Kasumi-1 (cell line): ENCODE measurements at regions not wholly inside any gene's neighbourhood (a gene's known extent, or its start where the extent isn't known, plus 50 kb on each side); places are given as distances from the start of the nearest gene placed in this dataset.

Experiments
- DNase-seq, 2 experiments: peaks; one replicate each; lab custom pipeline; 2025; lab: John Stamatoyannopoulos, UW

- peak; percentile 44 to 62 for DNase-seq
Measured at GRCh38 chr14:82710267-82710841, 1176.7 kb upstream of the SEL1L start.

GRCh38 chr14:82719617-82720016 is 1186.0 kb upstream of the SEL1L start:
- DNase-seq, result no peak

- no peak for DNase-seq
Measured at GRCh38 chr14:82720431-82720830, 1186.8 kb upstream of the SEL1L start.

GRCh38 chr14:82720946-82721345 is 1187.3 kb upstream of the SEL1L start:
- no peak for DNase-seq

GRCh38 chr14:82724316-82724715 is 1190.7 kb upstream of the SEL1L start:
- no peak for DNase-seq

- DNase-seq, result no peak
Measured at GRCh38 chr14:82725213-82725612, 1191.6 kb upstream of the SEL1L start.

- DNase-seq, result no peak
Measured at GRCh38 chr14:82731526-82731925, 1197.9 kb upstream of the SEL1L start.

GRCh38 chr14:82740547-82740946 is 1206.9 kb upstream of the SEL1L start:
- no peak for DNase-seq

- no peak for DNase-seq
Measured at GRCh38 chr14:82755476-82755875, 1221.8 kb upstream of the SEL1L start.

GRCh38 chr14:82755923-82756322 is 1222.3 kb upstream of the SEL1L start:
- no peak for DNase-seq

- DNase-seq, result no peak
Measured at GRCh38 chr14:82757776-82758175, 1224.1 kb upstream of the SEL1L start.

GRCh38 chr14:82759656-82760055 is 1226.0 kb upstream of the SEL1L start:
- no peak for DNase-seq

GRCh38 chr14:82766123-82766522 is 1232.5 kb upstream of the SEL1L start:
- DNase-seq, result no peak

- no peak for DNase-seq
Measured at GRCh38 chr14:82766996-82767395, 1233.3 kb upstream of the SEL1L start.

- no peak for DNase-seq
Measured at GRCh38 chr14:82776958-82777357, 1243.3 kb upstream of the SEL1L start.

GRCh38 chr14:82778008-82778590 is 1244.4 kb upstream of the SEL1L start:
- DNase-seq, result no peak

GRCh38 chr14:82778601-82779000 is 1244.9 kb upstream of the SEL1L start:
- DNase-seq, result no peak

- no peak for DNase-seq
Measured at GRCh38 chr14:82779301-82779700, 1245.6 kb upstream of the SEL1L start.

GRCh38 chr14:82785756-82786482 is 1252.3 kb upstream of the SEL1L start:
- no peak for DNase-seq

- no peak for DNase-seq
Measured at GRCh38 chr14:82786483-82786880, 1252.8 kb upstream of the SEL1L start.

GRCh38 chr14:82796086-82796485 is 1262.4 kb upstream of the SEL1L start:
- no peak for DNase-seq

GRCh38 chr14:82798276-82798675 is 1264.6 kb upstream of the SEL1L start:
- DNase-seq, result no peak
